HG02870 (cell line): ENCODE measurements at regions not wholly inside any gene's neighbourhood (a gene's known extent, or its start where the extent isn't known, plus 50 kb on each side); places are given as distances from the start of the nearest gene placed in this dataset.

ENCODE experiments used
- ATAC-seq: cut with Tn5 transposase; IDR thresholded peaks from one replicate; pipeline ENCODE4 v1.9.1; 2021; ENCODE audit warnings: mild to moderate bottlenecking, moderate library complexity; ENCODE audit not compliant: unreplicated experiment

DNA sequence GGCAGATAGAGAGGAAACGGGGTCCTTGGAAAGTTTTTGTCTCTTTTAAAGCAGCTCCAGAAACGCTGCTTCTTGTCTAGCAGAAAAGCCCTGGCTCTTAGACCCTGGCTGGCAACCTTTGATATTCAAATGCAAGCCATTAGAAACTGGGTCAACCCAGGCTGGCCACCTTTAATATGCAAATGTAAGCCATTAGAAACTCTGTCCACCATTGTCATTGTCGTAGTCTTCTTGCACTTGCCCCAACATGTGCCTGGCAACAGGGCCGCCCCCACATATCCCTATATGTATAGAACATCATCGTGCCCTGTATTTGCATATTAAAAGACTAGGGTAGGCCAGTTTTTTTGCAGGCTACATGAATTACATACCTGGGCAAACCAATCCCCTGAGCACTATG, 621.3 kb upstream of the DPP6 start:
- no peak for ATAC-seq

DNA sequence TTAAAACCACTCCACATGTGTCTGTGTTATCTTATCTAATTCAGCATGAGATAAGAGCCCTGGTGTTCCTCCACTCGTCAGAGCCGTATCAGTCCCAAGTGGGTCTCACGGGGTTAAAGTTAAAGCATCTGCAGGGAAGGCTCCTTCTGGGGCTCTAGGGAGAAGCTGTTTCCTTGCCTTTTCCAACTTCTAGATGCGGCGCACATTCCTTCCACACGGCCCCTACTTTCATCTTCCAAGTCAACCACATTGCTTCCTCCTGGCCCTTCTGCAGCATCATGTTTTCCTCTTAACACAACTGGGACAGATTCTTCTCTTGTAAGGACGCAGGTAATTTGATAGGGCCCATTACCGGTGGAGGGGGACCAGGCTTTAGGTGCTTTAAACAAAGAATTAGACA, 620.1 kb upstream of the DPP6 start:
- no peak for ATAC-seq

DNA sequence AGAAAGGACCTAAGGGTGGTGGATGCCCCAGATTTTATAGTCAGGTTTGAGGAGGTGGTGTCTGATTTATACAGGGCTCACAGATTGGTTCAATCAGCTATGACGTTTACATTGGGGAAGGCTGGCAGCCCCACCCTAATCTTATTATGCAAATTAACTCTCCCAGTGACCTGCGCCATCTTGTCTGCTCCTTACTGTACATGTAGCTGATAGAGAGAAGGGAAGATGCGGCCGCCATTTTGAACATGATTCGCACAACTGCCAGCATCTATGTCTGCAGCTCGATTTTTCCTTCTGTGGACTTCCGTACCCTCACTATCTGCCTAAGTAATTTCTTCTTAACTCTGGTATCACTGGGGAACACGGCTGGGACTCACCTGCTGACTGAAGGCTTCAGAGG, 619.0 kb upstream of the DPP6 start:
- ATAC-seq, result no peak

DNA sequence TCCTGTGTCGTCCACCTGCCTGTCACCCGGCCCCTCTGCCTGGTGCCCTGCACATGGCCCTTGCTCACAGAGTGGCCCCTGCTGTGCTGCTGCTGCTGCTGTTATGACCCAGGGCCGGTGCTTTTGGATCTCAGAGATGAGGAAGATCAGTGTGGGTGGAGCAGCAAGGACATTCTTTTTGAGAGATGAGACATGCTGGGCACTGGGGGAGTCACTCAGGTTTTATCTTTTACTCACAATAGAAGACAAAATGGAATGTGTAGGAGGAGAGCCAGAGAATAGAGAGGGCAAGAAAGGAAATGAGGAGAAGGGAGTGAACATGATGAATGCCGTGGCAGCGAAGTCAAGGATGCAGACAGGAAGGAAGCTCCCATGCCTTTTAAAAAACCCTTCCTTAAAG, 611.5 kb upstream of the DPP6 start:
- no peak for ATAC-seq

DNA sequence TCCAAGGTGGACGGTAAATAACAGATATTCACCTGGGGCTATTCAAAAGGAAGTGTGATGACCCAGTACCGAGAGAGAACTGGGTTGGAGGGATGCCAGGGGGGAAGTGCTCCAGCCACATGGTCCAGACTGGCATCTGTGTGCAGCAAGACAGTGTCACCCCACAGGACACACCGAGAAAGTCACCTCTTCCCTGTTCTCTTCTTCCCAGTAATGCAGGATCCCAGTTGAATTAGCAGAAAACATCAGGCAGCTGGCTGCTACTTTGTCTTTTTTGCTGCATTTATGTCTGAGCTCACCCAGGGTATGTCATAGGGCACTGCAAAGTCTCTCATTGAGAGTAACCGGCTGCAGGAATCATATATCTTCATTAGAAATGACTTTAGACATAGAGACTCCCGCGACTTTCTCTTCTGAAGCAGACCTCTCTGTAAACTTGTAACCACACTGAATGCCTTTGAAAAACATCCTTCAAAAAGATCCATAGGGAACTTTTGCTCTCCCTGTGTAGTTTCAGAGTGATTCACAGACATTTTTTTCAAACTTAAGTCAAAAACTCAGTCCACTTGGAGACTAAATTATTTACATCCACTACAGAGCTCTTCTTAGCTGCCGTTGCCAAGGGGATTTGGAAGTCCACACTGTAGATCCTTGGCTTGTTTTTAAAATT, 609.0 kb upstream of the DPP6 start:
- no peak for ATAC-seq

DNA sequence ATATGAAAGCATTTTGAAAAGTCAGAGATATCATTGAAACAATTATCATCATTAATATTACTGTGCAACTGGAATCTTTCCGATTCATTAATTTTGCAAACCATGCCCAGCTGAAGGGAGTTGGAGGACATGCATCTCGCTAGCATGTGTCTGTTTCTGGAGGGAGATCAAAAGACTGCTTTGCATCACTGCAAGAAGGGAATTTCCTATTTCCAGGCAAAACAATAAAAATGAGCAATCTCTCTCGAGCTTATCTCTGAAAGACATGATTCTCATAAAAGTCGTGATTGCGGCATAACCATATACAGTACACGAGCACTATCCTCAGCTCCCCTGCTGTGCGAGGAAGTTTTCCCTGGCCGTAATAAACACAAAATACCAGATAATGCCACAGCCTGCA, 607.6 kb upstream of the DPP6 start:
- ATAC-seq, result no peak

DNA sequence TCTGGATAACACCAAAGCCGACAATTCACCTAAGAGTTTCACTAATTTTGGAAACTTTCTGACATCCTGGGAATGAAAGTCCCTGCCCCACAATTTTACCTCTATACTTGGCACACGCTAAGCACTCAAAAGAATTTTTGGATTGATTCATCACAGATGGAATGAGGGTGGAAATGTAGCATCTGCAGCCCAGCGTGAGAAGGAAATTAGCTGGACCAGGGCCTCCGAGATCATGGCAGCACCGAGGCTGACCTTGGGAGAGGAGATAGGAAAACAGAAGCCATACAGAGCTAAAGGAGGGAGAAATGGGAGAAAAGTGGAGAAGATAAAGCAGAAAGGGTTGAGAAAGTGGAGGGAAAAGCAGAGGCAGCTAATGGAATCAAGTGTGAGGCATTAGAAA, 606.6 kb upstream of the DPP6 start:
- no peak for ATAC-seq

DNA sequence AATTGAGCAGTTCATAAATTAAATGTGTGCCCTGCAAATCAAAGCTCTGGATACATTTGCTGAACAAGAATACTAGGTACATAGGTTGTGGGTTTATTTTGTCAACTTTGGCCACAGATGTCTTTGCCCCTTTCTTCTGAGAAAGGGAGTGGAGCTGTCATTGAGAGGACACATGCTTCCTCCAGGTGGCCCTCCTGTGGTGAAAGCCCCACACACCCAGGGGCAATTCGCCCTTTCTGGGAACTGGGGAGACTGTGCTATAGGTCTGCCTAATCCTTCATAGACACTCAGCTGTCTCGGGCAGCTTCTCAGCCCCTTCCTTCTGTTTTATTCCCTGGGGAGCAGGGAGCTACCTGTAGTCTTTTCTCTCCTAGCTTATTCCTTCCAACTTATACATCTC, 605.7 kb upstream of the DPP6 start:
- no peak for ATAC-seq

DNA sequence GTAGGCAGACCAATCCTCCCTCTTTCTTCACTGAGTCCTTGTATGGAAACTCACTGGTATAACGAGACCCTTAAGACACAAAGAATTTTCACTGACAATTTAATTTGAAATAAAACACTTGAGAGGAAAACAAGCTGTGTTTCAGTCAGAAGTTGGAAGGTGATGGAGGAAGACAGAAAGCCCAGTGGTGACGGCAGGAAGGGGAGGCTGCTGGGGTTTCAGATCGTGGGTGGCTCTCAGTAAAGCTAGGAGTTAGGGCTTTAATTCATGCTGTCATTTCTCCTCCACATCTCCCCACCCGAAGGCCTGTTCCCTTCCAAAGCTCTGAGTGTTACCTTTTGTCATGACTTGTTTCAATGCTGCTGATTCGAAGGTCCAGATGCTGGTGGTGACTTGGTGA, 605.2 kb upstream of the DPP6 start:
- ATAC-seq, result no peak

DNA sequence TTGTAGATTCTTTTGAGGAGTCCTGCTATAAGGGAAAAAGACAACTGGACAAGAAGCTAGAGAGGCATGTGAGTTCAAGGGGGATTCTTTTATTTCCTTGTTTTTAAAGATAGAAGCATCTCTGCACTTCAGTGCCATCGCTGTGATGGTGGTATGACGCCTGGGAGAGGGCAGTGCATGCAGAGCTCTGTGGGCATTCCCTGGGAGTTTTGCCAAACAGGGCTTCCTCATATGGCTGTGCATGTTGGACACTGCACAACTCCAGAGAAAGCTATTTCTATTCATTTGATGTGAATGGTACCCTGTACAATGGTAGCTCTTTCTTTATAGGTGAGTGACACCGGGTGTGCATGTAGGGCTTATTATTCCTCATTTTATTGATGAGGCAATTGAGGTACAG, 599.5 kb upstream of the DPP6 start:
- no peak for ATAC-seq

DNA sequence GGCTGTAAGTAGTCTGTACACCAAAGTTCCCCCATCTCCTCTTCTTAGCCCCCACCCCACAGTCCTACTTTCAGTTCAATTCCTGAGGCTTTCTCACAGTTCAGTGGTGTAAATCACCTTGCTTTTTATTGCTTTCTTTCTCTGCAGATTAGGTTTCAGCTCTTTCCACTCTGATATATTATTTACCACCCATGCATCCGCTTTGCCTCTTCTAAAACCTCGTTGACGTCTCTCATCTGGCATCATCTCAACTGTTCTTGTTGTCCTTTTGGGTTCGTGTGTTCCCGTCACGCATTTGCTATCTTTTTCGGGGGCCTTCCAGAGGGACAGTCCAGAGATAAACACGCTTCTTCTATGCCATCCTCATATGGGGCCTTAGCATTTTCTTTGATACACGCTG, 597.9 kb upstream of the DPP6 start:
- ATAC-seq, result no peak

DNA sequence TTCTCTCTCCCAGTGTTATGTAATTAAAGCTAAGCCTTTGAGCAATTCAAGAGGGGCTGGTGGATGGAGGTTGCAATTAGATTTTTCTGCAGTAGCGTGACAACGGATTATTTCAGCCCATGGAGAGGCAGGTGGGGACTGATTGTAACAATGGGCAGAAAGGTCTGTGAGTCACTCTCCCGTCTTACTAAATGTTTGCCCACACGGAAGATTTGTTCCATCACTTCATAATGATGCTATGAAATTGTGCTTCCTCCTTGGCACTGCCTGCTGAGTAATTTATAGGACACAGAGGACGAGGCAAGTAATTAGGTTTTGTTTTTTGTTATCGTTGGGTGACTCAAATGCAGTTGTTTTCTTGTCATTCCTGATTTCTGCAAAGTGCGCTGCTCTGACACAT, 594.5 kb upstream of the DPP6 start:
- ATAC-seq, result no peak

DNA sequence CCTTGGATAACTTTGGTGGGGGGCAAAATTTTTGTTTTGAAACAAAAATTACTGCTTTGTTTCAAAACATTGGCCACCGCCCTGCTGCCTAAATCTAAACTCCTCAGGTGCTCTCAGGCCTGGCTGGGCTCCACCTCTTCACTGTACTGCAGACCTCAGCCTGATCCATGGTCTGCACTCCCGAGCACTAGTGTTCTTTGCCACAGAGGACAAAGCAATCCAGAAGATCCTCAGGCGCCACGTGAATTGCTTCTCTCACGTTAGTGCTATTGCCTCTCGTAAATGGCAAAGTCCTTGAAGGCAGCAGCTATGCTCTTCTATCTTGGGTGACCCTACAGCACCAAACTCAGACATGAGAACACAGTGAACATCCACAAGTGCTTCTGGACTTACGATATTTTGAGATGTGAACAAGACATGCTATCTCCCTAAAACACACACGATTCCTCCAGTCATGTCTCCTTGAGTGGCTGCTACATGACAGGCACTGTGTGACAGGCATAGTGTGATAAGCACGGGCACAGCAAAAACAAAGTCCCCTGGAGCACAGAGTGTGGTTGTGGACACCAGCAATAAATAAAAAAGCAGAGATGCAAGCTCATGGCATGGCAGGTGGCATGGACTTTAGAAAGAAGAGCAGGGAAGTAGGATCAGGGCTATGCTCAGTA, 582.1 kb upstream of the DPP6 start:
- ATAC-seq, result no peak

DNA sequence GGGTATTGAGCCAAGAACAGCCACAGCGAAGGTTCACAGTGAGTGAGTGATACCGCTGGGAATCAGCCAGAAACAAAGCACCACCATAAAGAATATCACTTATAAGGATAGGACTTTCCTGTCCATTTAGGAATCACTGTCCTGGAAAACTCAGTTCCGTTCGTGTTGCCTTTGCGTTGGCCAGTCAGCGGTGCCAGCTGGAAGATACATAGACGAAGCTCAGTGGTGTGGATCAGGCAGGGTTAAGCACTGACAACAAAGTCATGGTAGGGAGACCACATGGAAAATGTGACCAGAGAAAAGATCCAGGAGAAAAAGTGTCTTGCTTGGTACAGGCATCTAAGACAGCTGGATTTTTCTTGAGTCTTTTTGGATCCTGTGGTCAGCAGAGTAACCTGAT, 579.7 kb upstream of the DPP6 start:
- no peak for ATAC-seq

DNA sequence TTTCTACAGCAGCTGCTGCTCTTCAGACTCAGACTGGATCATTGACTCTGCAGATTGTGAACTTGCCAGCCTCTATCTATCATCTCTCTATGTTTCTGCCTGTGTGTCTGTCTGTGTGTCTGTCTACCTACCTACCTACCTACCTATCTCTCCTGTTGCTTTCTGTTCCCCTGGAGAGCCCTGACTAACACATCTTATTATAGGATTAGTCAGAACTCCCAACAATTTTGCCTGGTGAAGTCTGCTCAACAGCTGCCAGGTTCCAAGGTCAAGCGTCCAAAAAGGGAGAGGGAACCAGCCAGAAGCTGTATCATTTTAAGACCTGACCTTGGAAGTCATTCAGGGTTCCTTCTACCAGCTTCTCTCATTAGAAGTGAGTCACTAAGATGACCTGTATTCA, 579.0 kb upstream of the DPP6 start:
- no peak for ATAC-seq

DNA sequence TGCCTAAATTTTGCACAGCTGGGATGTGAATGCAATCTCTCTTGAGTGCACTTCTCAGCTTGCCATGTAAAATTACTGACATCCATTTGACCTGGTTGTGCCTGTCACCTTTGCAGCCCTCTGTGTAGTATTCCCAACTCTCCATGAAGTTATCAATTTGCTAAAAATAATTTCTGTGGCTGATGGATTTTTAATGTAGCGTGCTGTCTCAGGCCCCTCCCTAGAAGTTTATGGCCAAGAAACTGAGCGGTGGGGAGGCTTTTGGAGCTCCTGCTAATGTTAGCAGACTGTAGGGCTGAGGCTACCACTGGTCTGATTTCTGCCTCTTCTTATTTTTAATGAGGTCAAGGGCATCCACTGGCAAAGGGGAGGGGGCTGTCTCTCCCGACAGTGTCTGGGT, 577.0 kb upstream of the DPP6 start:
- ATAC-seq, result no peak

DNA sequence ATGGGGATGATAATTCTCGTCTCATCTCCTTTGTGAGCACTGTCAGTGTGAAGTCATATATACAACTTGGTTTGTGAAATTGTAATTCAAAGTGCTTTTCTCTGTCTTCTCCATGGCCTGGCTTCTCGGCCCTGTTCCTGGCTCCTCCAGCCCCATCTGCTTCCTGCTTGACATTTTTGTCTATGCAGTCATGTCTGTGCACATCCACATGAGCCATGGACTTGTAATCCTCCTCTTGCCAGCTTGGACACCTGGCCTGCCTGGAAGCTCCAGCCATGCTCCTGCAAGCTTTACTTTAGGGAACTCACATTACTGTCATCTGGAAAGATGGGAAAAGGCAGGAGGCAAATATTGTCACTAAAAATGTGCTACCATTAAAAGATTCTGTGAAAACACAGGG, 576.0 kb upstream of the DPP6 start:
- ATAC-seq, result no peak

DNA sequence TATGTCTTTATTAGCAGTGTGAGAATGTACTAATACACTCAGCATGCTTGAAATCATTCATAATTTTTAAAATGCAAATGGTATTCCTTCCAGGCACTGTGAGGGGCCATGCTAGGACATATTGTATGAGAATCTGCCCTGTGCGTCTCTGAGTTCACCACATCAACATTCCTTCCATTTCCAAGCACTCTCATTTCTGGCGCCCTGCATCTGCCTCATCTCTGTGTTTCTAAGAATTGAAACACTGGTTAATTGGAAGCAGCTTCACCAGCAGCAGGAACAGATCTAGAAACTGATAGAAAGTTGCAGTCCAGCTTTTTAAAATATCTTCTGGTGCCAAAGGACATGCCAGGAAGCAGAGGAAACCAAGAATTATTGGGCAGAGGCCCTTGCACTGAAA, 555.9 kb upstream of the DPP6 start:
- no peak for ATAC-seq

DNA sequence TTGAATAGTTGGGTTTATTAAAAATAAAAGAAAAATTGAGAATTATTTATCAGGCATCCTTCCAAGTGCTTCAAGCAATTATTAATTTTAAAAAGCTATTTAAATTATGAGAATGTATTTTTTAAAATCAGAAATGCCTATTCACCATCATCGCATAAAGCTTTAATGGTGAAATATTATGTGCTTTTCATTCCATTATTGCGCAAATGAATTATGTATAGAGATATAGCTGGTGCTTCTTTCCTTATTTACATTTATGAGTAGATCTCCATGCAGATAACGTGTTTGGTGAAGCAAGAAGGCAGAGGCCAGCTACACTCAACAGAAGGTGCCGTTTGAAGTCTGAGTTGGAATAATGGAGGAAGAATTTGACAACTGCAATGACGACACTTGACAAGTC, 549.1 kb upstream of the DPP6 start:
- no peak for ATAC-seq

DNA sequence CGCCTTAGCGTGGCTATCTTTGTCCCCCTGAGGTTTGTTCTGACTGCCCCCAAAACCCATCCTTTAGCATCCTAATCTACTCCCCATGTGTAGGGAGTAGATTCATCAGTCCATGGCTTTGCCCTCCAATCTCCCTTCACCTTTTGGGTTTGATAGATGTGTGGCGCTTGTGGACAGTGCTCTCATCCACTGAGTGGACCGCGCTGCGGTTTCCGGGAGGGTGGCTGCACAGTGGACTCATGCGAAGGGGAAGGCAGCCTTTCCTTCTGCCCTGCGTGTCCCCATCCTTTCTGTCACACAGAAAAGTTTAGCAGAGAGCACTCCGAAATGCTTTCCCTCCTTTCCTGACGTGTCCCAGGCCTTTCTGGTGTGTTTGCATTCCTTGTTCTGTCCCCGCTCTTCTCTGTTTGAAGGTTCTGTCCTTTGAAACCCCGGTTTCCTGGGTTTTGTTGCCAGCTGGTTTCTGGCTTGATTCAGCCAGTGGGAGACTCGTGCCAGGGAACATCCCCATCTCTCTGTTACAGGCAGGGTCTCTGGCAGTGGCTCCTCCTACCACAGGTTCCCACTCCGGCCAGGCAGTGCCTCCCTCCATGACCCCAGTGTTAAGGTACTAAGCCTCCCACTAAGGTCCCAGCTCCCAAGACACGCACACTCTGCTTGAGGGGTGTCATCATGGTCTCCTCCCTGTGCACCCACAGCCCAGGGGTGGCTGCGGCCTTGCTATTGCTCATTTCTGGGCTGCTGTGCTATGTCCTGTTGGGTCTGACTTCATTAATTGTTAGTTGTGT, 547.7 kb upstream of the DPP6 start:
- ATAC-seq, result no peak

DNA sequence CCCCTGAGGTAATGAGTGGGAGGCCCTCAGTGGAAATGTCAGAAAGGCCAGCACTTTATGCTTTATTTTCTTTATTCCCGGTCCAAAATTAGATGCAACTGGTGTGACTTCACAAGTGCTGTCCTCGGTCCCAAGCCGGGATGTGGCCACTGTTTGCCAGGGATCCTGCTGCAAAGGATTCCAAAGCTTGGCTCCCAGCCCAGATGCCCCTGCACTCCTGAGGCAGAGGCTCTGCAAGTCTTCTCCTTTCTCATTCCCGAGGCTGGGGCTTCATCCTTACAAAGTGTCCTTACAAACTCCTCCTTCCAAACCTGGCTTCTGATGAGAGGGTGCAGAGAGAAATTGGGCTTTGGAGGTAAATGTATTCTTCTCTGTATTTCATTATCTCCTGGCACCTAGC, 544.3 kb upstream of the DPP6 start:
- no peak for ATAC-seq

DNA sequence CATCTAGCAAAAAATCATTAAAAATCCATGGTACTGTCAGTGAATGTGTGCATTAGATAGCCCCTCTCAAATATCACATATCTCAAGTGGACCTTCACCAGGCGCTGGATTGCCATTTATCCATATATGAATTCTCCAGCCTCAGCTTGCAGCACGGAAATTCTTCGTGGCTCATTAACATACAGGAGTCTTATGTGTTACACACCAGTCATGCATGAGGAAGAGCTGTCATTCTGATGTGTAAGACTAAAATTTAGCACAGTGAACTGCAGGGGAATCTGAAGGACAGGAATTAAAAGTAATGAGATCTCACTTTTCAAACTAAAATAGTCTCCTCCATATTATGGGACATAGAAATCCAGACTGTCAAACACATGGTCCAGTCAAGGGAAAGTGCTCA, 542.4 kb upstream of the DPP6 start:
- ATAC-seq, result no peak
